HG03354 (cell line): ENCODE measurements at regions not wholly inside any gene's neighbourhood (a gene's known extent, or its start where the extent isn't known, plus 50 kb on each side); places are given as distances from the start of the nearest gene placed in this dataset.

ENCODE experiments used
- ATAC-seq: cut with Tn5 transposase; IDR thresholded peaks from one replicate; pipeline ENCODE4 v1.9.1; 2021; ENCODE audit warnings: mild to moderate bottlenecking; ENCODE audit not compliant: unreplicated experiment, poor library complexity, severe bottlenecking

GRCh38 chr3:178238179-178238578, 298.1 kb upstream of the KCNMB2 start:
- ATAC-seq = no peak

DNA sequence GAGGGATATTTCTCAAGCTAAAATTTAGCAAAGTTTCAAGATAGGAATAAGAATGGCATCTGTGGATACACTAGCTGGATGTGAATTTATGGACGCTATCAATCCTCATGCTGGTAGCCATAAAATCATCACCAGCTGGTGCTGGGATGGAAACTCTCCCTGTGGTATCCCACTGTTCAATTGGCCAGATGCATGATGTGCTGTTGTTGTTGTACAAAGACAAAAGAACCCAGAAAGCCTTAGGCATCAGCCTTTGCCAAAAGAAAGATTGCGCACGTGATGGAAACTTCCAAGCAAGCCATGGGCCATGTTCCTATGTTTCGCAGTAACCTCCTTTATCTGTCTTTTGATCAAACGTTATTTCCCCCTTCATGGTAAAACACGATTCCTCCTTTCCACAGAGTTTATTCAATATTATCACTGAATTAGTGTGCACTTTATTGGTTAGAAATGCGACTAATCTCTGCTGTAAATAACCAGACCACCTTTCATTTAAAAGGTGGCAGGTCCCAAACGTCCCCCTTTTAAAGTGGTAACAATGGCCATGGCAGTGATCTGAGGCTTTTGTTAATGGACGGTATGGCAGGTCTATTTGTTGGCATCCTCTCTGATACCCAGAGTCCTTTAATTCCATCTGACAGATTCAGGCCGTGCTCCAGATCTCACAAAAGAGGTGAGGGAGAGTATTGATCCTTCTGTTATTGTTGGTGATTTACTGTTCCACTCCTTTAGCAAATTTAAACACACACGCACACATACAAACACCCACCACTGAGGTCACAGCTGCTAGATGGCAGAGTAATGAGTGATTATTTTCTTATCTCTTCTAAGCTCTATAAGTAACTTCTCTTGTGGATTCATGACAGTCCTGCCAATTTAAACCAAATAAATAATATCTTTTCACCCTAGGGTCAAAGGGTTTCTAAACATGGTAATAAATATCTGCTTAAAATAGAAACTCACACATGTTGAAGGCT, 291.2 kb upstream of the KCNMB2 start:
- no peak for ATAC-seq

- no peak for ATAC-seq
Measured at GRCh38 chr3:178246004-178246403, 290.2 kb upstream of the KCNMB2 start.

DNA sequence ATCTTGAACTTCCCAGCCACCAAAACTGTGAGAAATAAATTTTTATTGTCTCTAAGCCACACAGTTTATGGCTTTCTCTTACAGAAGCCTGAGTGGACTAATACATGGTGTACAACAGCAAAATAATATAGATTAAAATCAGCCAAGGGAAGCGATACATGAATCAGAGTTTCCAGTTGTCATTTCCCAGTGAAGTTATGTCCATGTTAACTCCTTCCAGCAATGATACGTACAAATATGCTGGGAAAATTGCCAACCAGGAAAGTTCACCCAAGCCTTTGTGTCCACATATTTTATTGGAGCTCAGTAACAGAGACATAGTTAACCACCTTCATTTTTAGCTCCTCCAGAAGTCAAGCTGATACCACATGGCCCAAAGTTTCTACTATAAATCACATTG, 280.9 kb upstream of the KCNMB2 start:
- ATAC-seq = no peak

DNA sequence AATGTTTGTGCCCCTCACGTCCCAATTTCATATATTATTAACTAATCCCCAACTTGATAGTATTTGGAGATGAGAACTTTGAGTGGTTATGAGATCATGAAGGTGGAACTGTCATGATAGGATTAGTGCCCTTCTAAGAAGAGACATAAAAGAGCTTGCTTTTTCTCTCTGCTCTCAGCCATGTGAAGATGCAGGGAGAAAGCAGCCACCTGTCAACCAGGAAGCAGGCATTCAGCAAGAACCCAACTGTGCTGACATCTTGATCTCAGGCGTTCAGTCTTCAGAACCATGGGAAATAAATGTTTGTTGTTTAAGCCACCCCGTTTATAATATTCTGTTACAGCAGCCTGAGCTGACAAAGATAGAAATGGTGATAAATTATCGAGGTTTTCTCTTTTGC, 278.7 kb upstream of the KCNMB2 start:
- ATAC-seq = no peak

GRCh38 chr3:178258121-178258520, 278.1 kb upstream of the KCNMB2 start:
- no peak for ATAC-seq

GRCh38 chr3:178259703-178260102, 276.5 kb upstream of the KCNMB2 start:
- no peak for ATAC-seq

DNA sequence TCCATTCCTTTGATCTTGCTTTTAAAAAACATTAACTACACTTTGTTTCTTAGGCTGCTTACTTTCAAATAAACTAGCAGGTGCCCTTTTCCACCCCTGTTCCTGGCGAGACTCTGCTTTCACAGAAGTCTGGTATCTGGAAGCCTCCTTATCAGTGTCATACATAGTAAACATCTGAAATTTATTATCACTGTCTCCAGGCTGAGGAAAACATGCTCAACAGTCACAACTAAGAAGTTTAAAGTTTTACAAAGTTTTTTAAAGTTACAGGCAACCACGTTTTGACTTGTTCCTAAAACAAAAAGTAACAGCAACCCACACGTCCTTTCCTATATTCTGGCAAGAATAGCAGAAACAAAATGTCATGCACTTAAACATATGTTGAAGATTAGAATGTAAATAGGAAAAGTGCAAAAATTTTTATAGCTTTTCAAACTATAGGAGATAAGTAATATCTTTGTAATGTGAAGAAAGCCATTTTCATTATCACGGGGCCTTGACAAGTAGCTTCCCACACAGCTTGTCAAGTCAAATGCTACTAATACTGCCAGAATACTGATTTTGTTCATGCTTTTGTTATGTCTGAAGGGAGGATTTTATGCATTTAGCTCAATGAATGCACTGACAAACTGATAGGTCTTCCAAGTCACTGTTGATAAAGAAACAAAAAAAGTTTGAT, 275.2 kb upstream of the KCNMB2 start:
- ATAC-seq = no peak

DNA sequence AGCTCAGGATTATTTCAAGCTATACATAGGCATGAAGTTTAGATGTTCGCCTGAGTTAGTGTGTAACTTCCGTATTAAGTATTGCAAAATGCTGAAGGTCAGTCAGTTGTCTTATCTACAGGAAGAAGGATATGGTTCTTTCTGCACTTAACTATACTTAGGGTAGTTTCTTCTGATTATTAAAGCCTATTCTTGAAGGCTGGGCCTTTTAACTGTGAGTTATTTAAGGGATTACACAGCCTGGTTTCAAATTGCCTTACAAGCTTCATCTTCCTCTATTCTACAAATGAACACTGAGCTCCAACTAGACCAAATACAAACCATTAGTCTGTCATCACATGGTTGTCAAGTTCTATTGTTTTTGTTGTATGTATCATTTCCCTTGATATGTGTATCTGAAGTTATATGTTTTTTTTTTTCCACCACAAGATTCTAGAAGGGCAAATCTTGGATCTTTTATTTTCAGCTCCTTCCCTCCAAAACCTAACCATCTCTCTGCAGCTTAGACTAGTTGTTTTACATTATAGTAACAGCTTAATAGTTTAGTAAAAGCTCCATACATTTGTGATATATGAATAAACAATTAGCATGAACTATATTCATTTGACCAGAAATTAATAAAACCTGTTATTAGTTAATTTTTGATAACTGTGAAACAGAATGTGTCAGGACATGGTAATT, 272.9 kb upstream of the KCNMB2 start:
- no peak for ATAC-seq

DNA sequence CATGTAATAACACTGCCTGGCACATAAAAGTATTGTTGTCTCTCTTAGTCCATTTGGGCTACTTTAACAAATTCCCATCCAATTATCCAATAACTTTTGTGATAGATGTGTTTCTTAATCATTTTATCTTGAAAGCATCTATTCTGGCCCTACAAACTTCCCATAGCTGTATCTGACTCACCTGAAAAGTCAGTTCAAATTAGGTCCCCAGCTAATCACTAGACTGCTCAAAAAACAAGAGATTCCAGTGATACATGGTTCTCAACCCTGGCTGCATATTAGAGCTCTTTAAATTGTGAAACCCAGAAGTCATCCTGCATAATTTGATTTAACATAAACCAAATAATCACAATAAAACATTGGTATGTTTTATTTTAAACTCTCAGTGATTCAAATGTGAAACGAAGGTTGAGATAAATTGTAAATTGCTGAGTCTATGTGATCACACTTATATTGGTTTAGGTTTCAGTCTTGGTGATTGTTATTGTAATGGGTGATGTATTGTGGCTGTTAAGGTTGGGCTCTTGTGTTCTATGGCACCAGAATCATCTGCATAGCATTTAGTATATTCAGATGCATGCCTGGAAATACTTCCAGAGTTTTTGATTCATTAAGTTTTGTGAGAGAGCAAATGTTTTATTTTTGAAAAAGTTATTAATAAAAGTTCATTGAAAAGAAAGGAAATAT, 268.9 kb upstream of the KCNMB2 start:
- ATAC-seq = no peak

DNA sequence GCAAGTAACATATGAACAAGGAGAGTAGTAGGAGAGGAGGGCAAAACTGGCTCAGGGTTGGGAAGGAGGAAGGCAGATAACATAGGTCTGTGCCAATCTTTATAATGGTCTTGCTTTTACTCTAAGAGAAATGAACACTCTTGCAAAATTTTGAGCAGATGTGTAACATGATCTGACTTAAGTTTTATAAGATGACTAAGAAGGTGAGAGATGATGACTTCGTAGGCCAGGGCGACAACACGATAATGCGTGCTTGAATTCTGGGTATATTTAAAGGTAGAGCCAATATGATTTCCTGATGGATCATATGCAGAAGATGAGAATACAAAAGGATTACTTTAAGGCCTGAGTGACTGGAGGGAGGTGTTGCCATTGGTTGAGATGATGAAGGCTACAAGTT, 265.4 kb upstream of the KCNMB2 start:
- no peak for ATAC-seq

DNA sequence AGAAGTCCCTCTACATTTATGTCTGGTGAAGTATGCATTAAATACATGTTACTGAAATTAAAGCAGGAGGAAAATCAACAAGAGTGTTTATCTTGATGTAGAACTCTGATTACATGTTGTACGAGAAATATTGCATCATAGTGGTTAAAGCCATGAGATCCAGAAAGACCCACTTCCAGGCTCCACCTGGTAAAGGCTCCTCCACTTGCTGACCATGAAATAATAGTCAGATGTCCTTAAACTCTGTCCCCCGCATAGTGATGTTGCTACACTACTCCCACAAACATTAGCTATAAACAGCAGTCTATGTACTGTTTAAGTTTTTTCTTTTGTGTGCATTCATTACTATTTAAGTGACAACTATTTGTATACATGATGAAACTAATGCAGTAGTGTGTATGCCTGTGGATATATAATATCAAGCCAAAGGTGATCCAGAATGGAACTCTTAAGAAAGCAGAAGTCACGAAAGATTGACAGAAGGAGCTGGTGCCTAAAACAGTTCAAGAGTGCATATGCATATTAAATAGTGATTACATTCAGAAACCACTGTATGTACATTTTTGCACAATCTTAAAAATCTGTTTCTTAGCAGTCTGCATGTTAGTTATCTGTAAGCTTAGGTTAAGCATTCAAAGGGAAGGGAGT, 264.4 kb upstream of the KCNMB2 start:
- no peak for ATAC-seq

- no peak for ATAC-seq
Measured at GRCh38 chr3:178272841-178273240, 263.4 kb upstream of the KCNMB2 start.

DNA sequence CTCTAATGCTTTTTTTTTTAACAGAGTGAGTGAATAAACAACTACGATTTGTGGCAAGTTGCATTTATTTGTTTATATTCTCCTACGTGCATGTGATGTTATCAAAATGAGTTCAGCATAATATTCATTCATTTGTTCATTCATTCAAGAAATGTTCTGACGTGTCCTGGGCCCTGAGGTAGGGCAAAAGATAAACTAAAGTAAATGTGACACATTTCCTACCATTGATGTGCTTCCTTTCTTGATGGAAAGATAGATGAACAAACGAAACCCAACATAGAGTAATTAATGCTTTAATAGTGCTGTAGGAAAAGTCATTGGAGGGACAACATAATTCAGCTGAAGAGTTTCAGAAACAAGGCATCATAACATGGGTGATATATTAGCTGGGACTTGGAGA, 261.5 kb upstream of the KCNMB2 start:
- ATAC-seq = no peak

DNA sequence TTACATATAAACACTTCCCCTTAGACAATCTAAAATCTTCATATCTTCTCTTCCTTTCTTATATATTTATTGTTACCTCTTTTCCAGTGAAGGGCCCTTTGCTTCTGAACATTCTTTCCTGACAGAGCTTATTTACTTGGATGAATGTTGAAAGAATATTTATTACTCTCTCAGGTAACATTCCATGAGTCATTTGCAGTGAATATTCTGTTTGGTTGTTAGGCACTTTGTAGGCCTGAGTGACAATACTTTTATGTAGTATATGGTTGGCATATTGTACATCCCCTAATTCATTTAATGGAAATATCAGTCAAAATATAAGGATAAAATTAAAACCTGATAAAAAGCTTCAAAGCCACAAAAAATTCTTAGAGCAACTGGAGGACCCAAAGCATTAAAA, 260.9 kb upstream of the KCNMB2 start:
- no peak for ATAC-seq

GRCh38 chr3:178275793-178276192, 260.4 kb upstream of the KCNMB2 start:
- ATAC-seq = no peak

- no peak for ATAC-seq
Measured at GRCh38 chr3:178277605-178278004, 258.6 kb upstream of the KCNMB2 start.

DNA sequence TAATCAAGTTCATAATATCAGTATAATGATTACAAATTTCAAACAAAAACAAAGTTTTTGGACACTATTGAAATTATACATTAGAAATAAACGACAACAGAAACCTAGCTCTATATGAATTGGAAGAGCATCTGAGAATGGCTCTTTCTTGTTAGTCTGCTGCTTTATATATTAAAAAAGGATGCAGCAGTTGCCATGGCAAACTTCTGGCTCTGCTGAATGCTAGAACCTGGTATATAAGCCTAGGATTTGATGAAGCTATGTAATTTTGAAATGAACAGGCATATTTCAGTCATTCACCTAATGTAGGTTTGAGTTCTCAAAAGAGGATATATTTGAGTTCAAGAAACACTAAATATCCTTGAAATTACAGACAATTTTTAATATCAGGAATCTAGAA, 252.7 kb upstream of the KCNMB2 start:
- no peak for ATAC-seq

DNA sequence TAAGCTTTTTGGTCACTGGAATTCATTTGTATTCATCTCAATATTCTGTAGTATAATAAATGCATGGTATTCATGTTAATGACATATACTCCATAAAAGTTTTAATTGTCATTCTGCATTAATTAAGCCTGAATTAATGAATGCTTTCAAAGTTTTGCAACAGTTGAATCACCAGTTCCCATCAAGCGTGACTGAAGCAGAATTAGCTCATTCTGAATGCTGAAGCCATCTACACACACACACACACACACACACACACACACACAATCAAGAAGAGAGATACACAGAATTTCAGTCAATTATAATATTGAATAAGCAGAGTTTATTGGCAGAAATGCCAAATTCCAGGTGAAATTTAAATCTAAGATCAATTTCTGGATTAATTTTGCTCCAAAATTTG, 252.1 kb upstream of the KCNMB2 start:
- ATAC-seq = no peak

- ATAC-seq = no peak
Measured at GRCh38 chr3:178288074-178288473, 248.2 kb upstream of the KCNMB2 start.
